ENCODE measurements at regions not wholly inside any gene's neighbourhood (a gene's known extent, or its start where the extent isn't known, plus 50 kb on each side); places are given as distances from the start of the nearest gene placed in this dataset.

DNA sequence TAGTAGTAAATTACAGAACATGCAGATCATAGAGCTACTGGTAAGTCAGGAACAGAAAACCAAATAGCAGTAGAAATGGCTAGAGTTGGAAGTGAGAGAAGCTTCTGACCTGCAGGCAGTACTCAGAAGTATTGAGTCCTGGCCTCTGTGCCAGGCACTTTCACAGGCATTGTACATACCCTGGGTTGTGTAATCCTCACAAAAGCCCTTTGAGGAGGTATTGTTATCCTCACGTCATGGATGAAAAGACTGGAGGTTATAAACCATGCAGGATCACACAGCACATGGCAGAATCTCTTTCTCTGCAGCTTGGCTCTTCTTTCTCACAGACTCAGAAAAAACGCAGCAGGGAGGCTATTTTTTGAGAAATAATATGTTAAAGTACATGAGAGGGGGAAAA, 789.3 kb upstream of the FAM98A start:
- TF ChIP-seq, protein P1, sequence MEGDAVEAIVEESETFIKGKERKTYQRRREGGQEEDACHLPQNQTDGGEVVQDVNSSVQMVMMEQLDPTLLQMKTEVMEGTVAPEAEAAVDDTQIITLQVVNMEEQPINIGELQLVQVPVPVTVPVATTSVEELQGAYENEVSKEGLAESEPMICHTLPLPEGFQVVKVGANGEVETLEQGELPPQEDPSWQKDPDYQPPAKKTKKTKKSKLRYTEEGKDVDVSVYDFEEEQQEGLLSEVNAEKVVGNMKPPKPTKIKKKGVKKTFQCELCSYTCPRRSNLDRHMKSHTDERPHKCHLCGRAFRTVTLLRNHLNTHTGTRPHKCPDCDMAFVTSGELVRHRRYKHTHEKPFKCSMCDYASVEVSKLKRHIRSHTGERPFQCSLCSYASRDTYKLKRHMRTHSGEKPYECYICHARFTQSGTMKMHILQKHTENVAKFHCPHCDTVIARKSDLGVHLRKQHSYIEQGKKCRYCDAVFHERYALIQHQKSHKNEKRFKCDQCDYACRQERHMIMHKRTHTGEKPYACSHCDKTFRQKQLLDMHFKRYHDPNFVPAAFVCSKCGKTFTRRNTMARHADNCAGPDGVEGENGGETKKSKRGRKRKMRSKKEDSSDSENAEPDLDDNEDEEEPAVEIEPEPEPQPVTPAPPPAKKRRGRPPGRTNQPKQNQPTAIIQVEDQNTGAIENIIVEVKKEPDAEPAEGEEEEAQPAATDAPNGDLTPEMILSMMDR (IDR thresholded peaks at IDR 0.05), result no peak
- no peak for TF ChIP-seq POLR2A (IDR thresholded peaks at IDR 0.05)
